Sigmoid colon (tissue), 6 donors: ENCODE measurements at regions not wholly inside any gene's neighbourhood (a gene's known extent, or its start where the extent isn't known, plus 50 kb on each side); places are given as distances from the start of the nearest gene placed in this dataset.

Experiments used
- DNase-seq: peaks from one replicate; pipeline ENCODE4 v3.0.0-alpha.2; 2019
- H3K27ac ChIP-seq, 4 donors: fragments of 200-600 bp; sonication (generic); one replicate each; pipeline ENCODE4 v1.5.1; 2016 to 2019; ENCODE audit warnings: mild to moderate bottlenecking in 1 of 4
- H3K27me3 ChIP-seq, 3 donors: fragments of 200-600 bp; sonication (generic); one replicate each; pipeline ENCODE4 v1.5.1; 2019; ENCODE audit warnings: mild to moderate bottlenecking in 1 of 3
- H3K36me3 ChIP-seq, 4 donors: fragments of 200-600 bp; sonication (generic); one replicate each; pipeline ENCODE4 v1.5.1; 2016 to 2019
- H3K4me1 ChIP-seq, 4 donors: fragments of 200-600 bp; sonication (generic); one replicate each; pipeline ENCODE4 v1.5.1; 2017 to 2019
- H3K4me3 ChIP-seq, 4 donors: fragments of 200-600 bp; sonication (generic); one replicate each; pipeline ENCODE4 v1.5.1; 2017 to 2019; ENCODE audit warnings: mild to moderate bottlenecking in 2 of 4, moderate library complexity in 1 of 4
- H3K9me3 ChIP-seq, 4 donors: fragments of 200-600 bp in 3 of 4; sonication (generic) in 3 of 4; one replicate each; pipeline versions ENCODE4 v1.5.1 to v1.6.1; 2013 to 2019
- EP300 ChIP-seq, 4 donors: sonication (generic); formaldehyde crosslinking; IDR thresholded peaks; one replicate each; pipeline ENCODE4 v1.6.1; 2017; ENCODE audit warnings: antibody characterized with exemption in 4 of 4
- POLR2A ChIP-seq, 2 donors: fragments of 450-650 bp; IDR thresholded peaks; one replicate each; pipeline ENCODE4 v1.6.1; 2016; ENCODE audit warnings: antibody characterized with exemption in 2 of 2, mild to moderate bottlenecking in 2 of 2, moderate library complexity in 2 of 2
- POLR2AphosphoS5 ChIP-seq, 4 donors: sonication (generic); formaldehyde crosslinking; IDR thresholded peaks; one replicate each; pipeline ENCODE4 v1.6.1; 2017; ENCODE audit warnings: antibody characterized with exemption in 4 of 4
- WGBS, 2 donors: extraction: QIAGEN DNeasy Blood & Tissue Kit; methylation state at CpG; one replicate each; pipeline ENCODE4 v1.1.7; 2013; 5-methylcytosine and 5-hydroxymethylcytosine counted together
- intact Hi-C: fragments of 100-400 bp; cut with DNase I; formaldehyde crosslinking; loops from one replicate; pipeline ENCODE4 v1.15.1; 2023
- TF ChIP-seq, protein P1 (sequence below), 4 experiments: fragments of 450-650 bp in 3 of 4; fragments of 200-600 bp in 1 of 4; IDR thresholded peaks; one replicate each; pipeline ENCODE4 v1.5.1; 2016 to 2019; ENCODE audit warnings: antibody characterized with exemption in 4 of 4, mild to moderate bottlenecking in 3 of 4, moderate library complexity in 2 of 4
- donor health status: healthy with polysubstance abuse.
- donor health status: healthy.

DNA sequence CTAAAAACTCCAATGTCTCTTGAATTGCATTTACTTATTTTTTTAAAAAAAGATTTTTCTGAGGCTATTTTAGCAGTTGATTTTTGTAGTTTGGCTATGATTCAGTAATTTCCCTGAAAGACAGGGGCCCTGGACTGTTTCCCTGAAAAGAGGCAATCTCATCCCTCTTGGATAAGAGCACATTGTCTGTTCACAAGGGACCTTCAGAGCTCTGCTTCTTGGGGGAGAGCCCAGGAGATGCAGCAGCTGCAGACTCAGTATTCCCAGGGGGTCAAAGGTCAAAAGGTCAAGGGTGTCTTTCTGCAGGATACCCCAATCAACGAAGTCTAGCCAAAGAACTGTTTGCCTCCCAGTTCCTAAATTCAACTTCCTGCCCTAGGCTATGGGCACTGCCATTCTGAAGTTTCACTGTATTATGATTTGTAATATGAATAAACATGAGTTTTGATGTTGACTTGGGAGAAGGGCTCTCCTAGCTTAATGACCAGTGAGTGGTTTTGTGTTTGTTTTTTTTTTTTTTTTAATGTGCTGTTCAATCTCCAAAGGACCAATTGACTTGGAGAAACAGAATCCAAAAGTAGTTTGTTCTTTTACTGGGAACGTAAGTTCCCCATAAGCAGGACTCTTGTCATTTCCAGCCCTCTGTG lies 157.0 kb upstream of the SERPINE2 start:
- Histone ChIP-seq H3K27ac (peak overlapping the region in 1 of 4 donors; percentile 18), H3K4me3 (no peak overlapping the region), H3K4me1 (no peaks in the 10 kb centered on the region), H3K9me3 (peaks cover 0 to 2% (median 0%) of the 10 kb centered on the region in 4 donors), H3K36me3 (no peaks in the 10 kb centered on the region), H3K27me3 (no peaks in the 10 kb centered on the region)
- peak; percentile 67 for DNase-seq
- 49 to 57% methylated on average over 2 of the region's 2 CpGs for WGBS, 2 donors
- TF ChIP-seq, protein P1, sequence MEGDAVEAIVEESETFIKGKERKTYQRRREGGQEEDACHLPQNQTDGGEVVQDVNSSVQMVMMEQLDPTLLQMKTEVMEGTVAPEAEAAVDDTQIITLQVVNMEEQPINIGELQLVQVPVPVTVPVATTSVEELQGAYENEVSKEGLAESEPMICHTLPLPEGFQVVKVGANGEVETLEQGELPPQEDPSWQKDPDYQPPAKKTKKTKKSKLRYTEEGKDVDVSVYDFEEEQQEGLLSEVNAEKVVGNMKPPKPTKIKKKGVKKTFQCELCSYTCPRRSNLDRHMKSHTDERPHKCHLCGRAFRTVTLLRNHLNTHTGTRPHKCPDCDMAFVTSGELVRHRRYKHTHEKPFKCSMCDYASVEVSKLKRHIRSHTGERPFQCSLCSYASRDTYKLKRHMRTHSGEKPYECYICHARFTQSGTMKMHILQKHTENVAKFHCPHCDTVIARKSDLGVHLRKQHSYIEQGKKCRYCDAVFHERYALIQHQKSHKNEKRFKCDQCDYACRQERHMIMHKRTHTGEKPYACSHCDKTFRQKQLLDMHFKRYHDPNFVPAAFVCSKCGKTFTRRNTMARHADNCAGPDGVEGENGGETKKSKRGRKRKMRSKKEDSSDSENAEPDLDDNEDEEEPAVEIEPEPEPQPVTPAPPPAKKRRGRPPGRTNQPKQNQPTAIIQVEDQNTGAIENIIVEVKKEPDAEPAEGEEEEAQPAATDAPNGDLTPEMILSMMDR (IDR thresholded peaks at IDR 0.05), result no peak
- TF ChIP-seq POLR2A (IDR thresholded peaks at IDR 0.05) (no peak), EP300 (IDR thresholded peaks at IDR 0.05) (no peak), POLR2AphosphoS5 (IDR thresholded peaks at IDR 0.05) (peak in 2 of 4 donors; percentile 8 to 14)
- intact Hi-C loops, result no loop called here

DNA sequence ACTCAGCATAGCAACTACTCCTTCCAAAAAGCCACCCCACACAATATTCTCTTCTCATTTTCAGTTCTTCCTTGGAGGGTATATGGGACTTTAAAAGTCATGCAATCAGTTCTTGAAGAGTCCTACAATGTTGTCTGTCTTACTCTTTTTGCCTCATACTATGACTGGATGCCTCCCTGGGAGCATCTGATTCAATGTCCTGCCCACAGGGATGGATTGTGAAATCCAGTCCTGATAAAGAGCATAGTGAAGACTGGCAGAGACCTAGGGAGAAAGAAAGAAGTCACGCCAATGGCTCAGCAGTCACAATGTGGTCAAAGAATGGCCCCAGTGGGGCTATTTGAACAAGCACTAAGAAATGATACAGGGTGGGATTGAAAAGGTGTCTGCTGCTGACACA lies 155.1 kb upstream of the SERPINE2 start:
- H3K9me3 ChIP-seq, result peaks cover 0 to 2% (median 0%) of the 10 kb centered on the region in 4 donors
- TF ChIP-seq POLR2AphosphoS5 (IDR thresholded peaks at IDR 0.05) (no peak), EP300 (IDR thresholded peaks at IDR 0.05) (no peak), POLR2A (IDR thresholded peaks at IDR 0.05) (no peak)
- TF ChIP-seq, protein P1 (IDR thresholded peaks at IDR 0.05), result no peak
- no peaks in the 10 kb centered on the region for H3K4me1 ChIP-seq
- H3K4me3 ChIP-seq, result no peak overlapping the region
- H3K27ac ChIP-seq, result no peak overlapping the region
- 95 to 99% methylated on average over 1 of the region's 1 CpG for WGBS, 2 donors
- intact Hi-C loops, result no loop called here
- DNase-seq, result no peak
- H3K27me3 ChIP-seq, result no peaks in the 10 kb centered on the region
- no peaks in the 10 kb centered on the region for H3K36me3 ChIP-seq

DNA sequence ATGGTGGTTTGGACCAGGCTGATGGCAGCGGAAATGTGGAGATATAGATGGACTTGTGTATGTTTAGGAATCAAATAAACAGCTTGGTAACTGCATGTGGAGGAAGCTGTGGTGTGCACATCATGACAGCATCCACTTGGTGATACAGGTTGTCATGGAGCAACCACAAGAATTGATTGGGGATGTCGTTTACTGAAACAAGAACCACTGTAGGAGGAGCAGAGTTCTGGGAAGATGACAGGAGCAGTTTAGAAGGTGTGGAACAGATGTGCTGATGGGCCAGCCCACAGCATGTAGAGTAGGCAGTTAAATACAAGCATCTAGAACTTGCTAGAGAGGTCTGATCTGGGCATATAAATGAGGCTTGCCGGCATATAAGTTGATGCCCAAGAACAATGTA lies 152.4 kb upstream of the SERPINE2 start:
- Histone ChIP-seq H3K27me3 (no peaks in the 10 kb centered on the region), H3K9me3 (peaks cover 0 to 2% (median 0%) of the 10 kb centered on the region in 4 donors), H3K4me3 (no peak overlapping the region), H3K27ac (no peak overlapping the region), H3K4me1 (no peaks in the 10 kb centered on the region), H3K36me3 (no peaks in the 10 kb centered on the region)
- 85% methylated on average over 3 of the region's 3 CpGs for WGBS, 2 donors
- intact Hi-C loops, result no loop called here
- no peak for DNase-seq
- TF ChIP-seq POLR2A (IDR thresholded peaks at IDR 0.05) (no peak), POLR2AphosphoS5 (IDR thresholded peaks at IDR 0.05) (no peak), EP300 (IDR thresholded peaks at IDR 0.05) (no peak)
- TF ChIP-seq, protein P1 (IDR thresholded peaks at IDR 0.05), result no peak

DNA sequence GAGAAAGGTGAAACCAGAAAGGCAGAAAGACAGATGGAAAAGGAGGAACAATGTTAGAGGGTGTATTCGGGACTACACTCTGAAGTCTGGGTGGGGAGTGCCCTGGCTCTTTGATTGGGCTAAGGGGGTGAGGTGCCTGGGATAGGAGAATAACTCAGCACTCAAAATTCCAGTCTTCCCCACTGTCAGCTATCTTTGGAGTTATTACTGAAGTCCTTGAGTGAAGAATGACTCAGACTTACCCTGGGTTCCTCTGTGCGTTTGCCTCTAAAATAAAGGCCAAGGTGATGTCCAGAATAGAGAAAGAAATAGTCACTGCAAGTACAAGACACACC lies 151.8 kb upstream of the SERPINE2 start:
- 63 to 67% methylated on average over 2 of the region's 2 CpGs for WGBS, 2 donors
- TF ChIP-seq POLR2AphosphoS5 (IDR thresholded peaks at IDR 0.05) (no peak), EP300 (IDR thresholded peaks at IDR 0.05) (no peak), POLR2A (IDR thresholded peaks at IDR 0.05) (no peak)
- TF ChIP-seq, protein P1 (IDR thresholded peaks at IDR 0.05), result no peak
- intact Hi-C loops, result no loop called here
- Histone ChIP-seq H3K9me3 (peaks cover 0 to 2% (median 0%) of the 10 kb centered on the region in 4 donors), H3K36me3 (no peaks in the 10 kb centered on the region), H3K4me3 (no peak overlapping the region), H3K27me3 (no peaks in the 10 kb centered on the region), H3K27ac (no peak overlapping the region), H3K4me1 (no peaks in the 10 kb centered on the region)
- no peak for DNase-seq
